Fibroblast of lung (primary cell): ENCODE measurements at regions not wholly inside any gene's neighbourhood (a gene's known extent, or its start where the extent isn't known, plus 50 kb on each side); places are given as distances from the start of the nearest gene placed in this dataset.

Source experiments
- DNase-seq, 2 donors: peaks; one replicate each; pipeline versions ENCODE4 v3.0.0 to v3.0.0-alpha.2; 2010; ENCODE audit warnings: low read depth in 2 of 2
- H2AFZ ChIP-seq: 2 replicates; pipeline ENCODE4 v1.5.1; 2012; ENCODE audit warnings: low read length, control low read depth, inconsistent platforms
- H3K27ac ChIP-seq: 2 replicates; pipeline ENCODE4 v1.5.1; 2011; ENCODE audit warnings: low read length, control low read depth; ENCODE audit not compliant: insufficient read depth
- H3K27me3 ChIP-seq: 2 replicates; pipeline ENCODE4 v1.5.1; 2011; ENCODE audit warnings: mild to moderate bottlenecking, low read length; ENCODE audit not compliant: control insufficient read depth, insufficient read depth
- H3K36me3 ChIP-seq: 2 replicates; pipeline ENCODE4 v1.5.1; 2011; ENCODE audit warnings: low read length; ENCODE audit not compliant: control insufficient read depth, insufficient read depth
- H3K4me1 ChIP-seq: 2 replicates; pipeline ENCODE4 v1.5.1; 2011; ENCODE audit warnings: low read length; ENCODE audit not compliant: control insufficient read depth, insufficient read depth; ENCODE audit errors: extremely low read depth
- H3K4me2 ChIP-seq: 2 replicates; pipeline ENCODE4 v1.5.1; 2011; ENCODE audit warnings: low read length, control low read depth; ENCODE audit not compliant: insufficient read depth; ENCODE audit errors: extremely low read depth
- H3K4me3 ChIP-seq, 4 experiments: fragments of 200-600 bp in 1 of 4; sonication (generic) in 1 of 4; replicated peaks in 1 of 4; 2 replicates each; pipeline ENCODE4 v1.5.1; 2011 to 2016; ENCODE audit warnings: low read length in 4 of 4, low read depth in 3 of 4, mild to moderate bottlenecking in 3 of 4, control low read depth in 2 of 4, inconsistent platforms in 1 of 4, mixed read lengths in 1 of 4; ENCODE audit not compliant: insufficient read depth in 1 of 4; ENCODE audit errors: control extremely low read depth in 1 of 4
- H3K79me2 ChIP-seq: 2 replicates; pipeline ENCODE4 v1.5.1; 2012; ENCODE audit warnings: mild to moderate bottlenecking, low read length, inconsistent platforms; ENCODE audit not compliant: control insufficient read depth, insufficient read depth
- H3K9ac ChIP-seq: 2 replicates; pipeline ENCODE4 v1.5.1; 2011; ENCODE audit warnings: mild to moderate bottlenecking, low read length, control low read depth; ENCODE audit not compliant: insufficient read depth
- H3K9me3 ChIP-seq: 2 replicates; pipeline ENCODE4 v1.5.1; 2012; ENCODE audit warnings: low read depth, low read length; ENCODE audit not compliant: control insufficient read depth, insufficient read depth
- H4K20me1 ChIP-seq: 2 replicates; pipeline ENCODE4 v1.5.1; 2011; ENCODE audit warnings: low read length; ENCODE audit not compliant: control insufficient read depth, insufficient read depth; ENCODE audit errors: extremely low read depth
- EZH2 ChIP-seq: IDR thresholded peaks from 2 replicates; pipeline ENCODE4 v1.5.1; 2012; ENCODE audit warnings: low read length, control low read depth, mild to moderate bottlenecking; ENCODE audit errors: missing control alignments
- TF ChIP-seq, protein P1 (sequence below), 2 donors: IDR thresholded peaks in 1 of 2; conservative IDR thresholded peaks in 1 of 2; 1 replicate in 1 of 2; 2 replicates in 1 of 2; pipeline ENCODE4 v1.5.1; 2011 to 2012; ENCODE audit warnings: low read length in 2 of 2, control low read depth in 1 of 2, inconsistent platforms in 1 of 2, low read depth in 1 of 2, mild to moderate bottlenecking in 1 of 2

DNA sequence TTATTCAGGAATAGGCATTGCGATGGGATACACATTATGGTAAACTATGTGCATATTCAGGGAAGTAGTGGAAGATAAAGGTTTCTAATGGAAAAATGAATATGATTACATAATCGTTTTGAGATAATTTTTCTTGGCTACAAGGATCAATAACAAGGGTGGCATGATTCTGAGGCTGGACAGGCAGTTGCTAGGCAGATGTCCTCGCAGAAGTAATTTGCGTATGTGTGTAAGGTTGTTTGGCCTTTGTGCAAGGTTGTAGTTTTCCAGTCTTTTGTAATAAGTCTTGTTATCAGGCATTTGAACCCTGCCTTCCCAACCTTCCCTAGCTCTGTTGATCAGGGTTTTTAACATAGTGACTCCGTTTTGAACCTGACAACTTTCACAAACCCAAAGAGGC is 59.7 kb downstream of the RGS12 start:
- no peak overlapping the region for H3K27ac ChIP-seq
- H3K27me3 ChIP-seq: no peaks in the 10 kb centered on the region
- no peak overlapping the region for H3K9ac ChIP-seq
- H2AFZ ChIP-seq: no peak overlapping the region
- no peaks in the 10 kb centered on the region for H3K4me1 ChIP-seq
- TF ChIP-seq, protein P1, sequence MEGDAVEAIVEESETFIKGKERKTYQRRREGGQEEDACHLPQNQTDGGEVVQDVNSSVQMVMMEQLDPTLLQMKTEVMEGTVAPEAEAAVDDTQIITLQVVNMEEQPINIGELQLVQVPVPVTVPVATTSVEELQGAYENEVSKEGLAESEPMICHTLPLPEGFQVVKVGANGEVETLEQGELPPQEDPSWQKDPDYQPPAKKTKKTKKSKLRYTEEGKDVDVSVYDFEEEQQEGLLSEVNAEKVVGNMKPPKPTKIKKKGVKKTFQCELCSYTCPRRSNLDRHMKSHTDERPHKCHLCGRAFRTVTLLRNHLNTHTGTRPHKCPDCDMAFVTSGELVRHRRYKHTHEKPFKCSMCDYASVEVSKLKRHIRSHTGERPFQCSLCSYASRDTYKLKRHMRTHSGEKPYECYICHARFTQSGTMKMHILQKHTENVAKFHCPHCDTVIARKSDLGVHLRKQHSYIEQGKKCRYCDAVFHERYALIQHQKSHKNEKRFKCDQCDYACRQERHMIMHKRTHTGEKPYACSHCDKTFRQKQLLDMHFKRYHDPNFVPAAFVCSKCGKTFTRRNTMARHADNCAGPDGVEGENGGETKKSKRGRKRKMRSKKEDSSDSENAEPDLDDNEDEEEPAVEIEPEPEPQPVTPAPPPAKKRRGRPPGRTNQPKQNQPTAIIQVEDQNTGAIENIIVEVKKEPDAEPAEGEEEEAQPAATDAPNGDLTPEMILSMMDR (conservative IDR thresholded peaks at IDR 0.05 in 1 of 2, IDR thresholded peaks at IDR 0.05 in 1 of 2; ENCODE audit: low read depth in 1 of 2, low read length in 2 of 2): no peak
- TF ChIP-seq EZH2: no peak
- H3K79me2 ChIP-seq: no peaks in the 10 kb centered on the region
- DNase-seq: no peak
- no peaks in the 10 kb centered on the region for H3K36me3 ChIP-seq
- H3K4me3 ChIP-seq: no peak overlapping the region
- no peaks in the 10 kb centered on the region for H3K9me3 ChIP-seq
- no peaks in the 10 kb centered on the region for H4K20me1 ChIP-seq
- no peak overlapping the region for H3K4me2 ChIP-seq

DNA sequence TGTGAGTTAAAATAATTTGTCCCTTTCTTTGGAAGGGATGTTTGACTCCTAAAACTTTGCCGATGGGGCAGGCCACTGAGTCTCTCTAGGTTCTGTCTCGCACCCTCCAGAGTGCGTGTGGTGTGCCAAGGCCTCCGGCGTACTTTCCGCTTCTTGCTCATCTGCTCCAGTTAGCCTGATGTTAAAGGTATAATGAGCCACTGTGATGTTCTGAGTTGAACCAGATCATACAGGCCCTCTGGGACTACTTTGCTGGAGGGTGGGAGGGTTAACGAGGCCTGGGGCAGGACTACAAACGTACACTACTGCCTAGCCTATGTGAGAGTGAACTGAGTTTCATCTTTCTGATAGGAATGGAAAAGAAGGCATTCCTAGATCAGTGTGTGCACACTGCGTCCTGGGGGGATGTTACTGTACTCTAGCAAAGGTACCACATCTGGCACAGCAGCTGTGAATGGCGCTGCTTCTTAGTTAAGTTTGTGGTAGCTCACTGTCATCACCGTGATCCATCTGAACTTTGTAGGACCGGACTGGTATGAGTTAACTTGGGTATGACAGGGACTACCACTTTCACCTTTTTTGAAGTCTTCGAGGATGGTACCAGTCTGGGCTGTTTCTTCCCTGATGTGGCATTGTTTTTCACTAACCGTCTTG is 60.2 kb downstream of the RGS12 start:
- DNase-seq: no peak
- H4K20me1 ChIP-seq: no peaks in the 10 kb centered on the region
- no peak overlapping the region for H3K4me3 ChIP-seq
- TF ChIP-seq EZH2: no peak
- TF ChIP-seq, protein P1 (conservative IDR thresholded peaks at IDR 0.05 in 1 of 2, IDR thresholded peaks at IDR 0.05 in 1 of 2; ENCODE audit: low read depth in 1 of 2, low read length in 2 of 2): no peak
- H3K79me2 ChIP-seq: no peaks in the 10 kb centered on the region
- H3K9me3 ChIP-seq: no peaks in the 10 kb centered on the region
- H3K4me2 ChIP-seq: no peak overlapping the region
- H3K4me1 ChIP-seq: no peaks in the 10 kb centered on the region
- no peaks in the 10 kb centered on the region for H3K27me3 ChIP-seq
- H3K27ac ChIP-seq: no peak overlapping the region
- no peak overlapping the region for H2AFZ ChIP-seq
- no peaks in the 10 kb centered on the region for H3K36me3 ChIP-seq
- H3K9ac ChIP-seq: no peak overlapping the region

DNA sequence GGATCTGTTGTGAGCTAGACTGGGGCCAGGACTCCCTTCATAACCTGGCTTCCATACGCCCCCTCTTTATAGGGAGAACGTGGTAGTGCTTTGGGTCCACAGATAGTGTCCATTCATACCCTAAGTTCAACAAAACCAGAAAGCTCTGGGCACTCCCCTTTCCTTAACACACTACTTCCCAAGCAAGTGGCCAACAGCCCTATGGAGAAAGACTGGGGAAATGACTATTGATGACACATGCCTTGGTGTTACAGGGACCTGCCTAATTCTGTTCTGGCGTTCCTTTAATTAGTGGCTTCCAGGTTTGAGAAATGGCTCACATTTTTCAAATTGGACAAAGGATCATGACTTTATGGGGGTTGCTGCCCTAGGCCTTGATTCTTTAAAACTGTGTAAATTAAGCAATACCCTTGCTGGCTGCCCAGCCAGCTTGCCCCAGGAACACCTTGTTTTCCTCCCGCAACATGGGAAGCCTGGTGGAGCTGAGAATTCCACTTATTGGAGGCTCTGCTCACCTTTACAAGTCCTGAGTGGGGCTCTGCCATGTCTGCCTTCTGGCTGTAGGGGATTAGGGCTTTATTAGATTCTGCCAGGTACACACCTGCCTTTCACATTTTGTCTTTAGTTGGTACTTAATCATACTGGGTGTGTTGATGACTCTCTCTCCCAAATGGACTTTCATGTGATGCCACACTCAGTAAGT is 61.1 kb downstream of the RGS12 start:
- no peak overlapping the region for H3K27ac ChIP-seq
- H3K4me1 ChIP-seq: no peaks in the 10 kb centered on the region
- no peaks in the 10 kb centered on the region for H3K27me3 ChIP-seq
- TF ChIP-seq EZH2: no peak
- no peaks in the 10 kb centered on the region for H4K20me1 ChIP-seq
- H2AFZ ChIP-seq: no peak overlapping the region
- no peaks in the 10 kb centered on the region for H3K9me3 ChIP-seq
- H3K36me3 ChIP-seq: no peaks in the 10 kb centered on the region
- H3K9ac ChIP-seq: no peak overlapping the region
- H3K4me2 ChIP-seq: no peak overlapping the region
- no peaks in the 10 kb centered on the region for H3K79me2 ChIP-seq
- DNase-seq: no peak
- no peak overlapping the region for H3K4me3 ChIP-seq
